Activated naive CD4-positive, alpha-beta T cell treated with anti-CD3 and anti-CD28 coated beads, Interleukin-2, amount 10 ng/mL, durations not matched to agents 7 days and 5 days (primary cell): ENCODE measurements at regions not wholly inside any gene's neighbourhood (a gene's known extent, or its start where the extent isn't known, plus 50 kb on each side); places are given as distances from the start of the nearest gene placed in this dataset.
"Not testable (repeated sequence)": the region's sequence is repeated elsewhere in the genome, so short reads cannot be mapped to it uniquely, and the experiment has no call there.

ENCODE experiments used
- CTCF ChIA-PET: fragments of 350-600 bp; sonication (Branson Sonifier 250); formaldehyde crosslinking; loops from one replicate; lab custom pipeline; 2021; ENCODE audit warnings: antibody characterized with exemption; lab: Charles Lee
- DNase-seq: peaks from one replicate; pipeline ENCODE4 v3.0.0-alpha.2; 2020
- H3K27ac Mint-ChIP-seq: one replicate; pipeline ENCODE4 v1.8.0; 2021; ENCODE audit warnings: mild to moderate bottlenecking, moderate library complexity, mixed read lengths
- H3K27me3 Mint-ChIP-seq: one replicate; pipeline ENCODE4 v1.8.0; 2021; ENCODE audit warnings: mild to moderate bottlenecking, mixed read lengths
- H3K36me3 Mint-ChIP-seq: one replicate; pipeline ENCODE4 v1.8.0; 2021; ENCODE audit warnings: mixed read lengths
- H3K4me1 Mint-ChIP-seq: one replicate; pipeline ENCODE4 v1.8.0; 2021; ENCODE audit warnings: mixed read lengths
- H3K4me3 Mint-ChIP-seq: one replicate; pipeline ENCODE4 v1.8.0; 2021; ENCODE audit warnings: mild to moderate bottlenecking, moderate library complexity, mixed read lengths
- H3K9me3 Mint-ChIP-seq: one replicate; pipeline ENCODE4 v1.8.0; 2021; ENCODE audit warnings: mixed read lengths

DNA sequence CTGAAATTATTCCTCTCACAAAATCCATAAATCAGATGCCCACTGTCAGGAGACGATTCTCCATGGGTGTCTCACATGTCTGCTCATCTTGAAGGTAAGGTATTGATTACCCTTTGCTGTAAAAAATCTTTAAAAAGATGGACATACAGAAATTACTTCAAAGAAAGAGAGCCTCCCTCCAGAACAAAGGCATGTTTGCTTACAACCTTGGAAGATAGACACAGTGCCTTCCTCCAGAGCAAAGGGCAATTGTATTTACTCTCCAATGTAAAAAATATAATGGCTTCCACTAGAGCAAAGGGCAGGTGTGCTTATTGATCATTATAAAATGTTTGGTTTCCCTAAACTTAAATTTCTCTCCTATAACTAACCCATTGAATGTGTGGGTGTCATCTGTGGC, 616.2 kb downstream of the ANKRD50 start:
- H3K27ac Mint-ChIP-seq = no peak overlapping the region
- H3K9me3 Mint-ChIP-seq = no peaks in the 10 kb centered on the region
- H3K27me3 Mint-ChIP-seq = no peaks in the 10 kb centered on the region
- no peaks in the 10 kb centered on the region for H3K4me1 Mint-ChIP-seq
- no peak for DNase-seq
- CTCF ChIA-PET = no interaction called here
- no peaks in the 10 kb centered on the region for H3K36me3 Mint-ChIP-seq
- H3K4me3 Mint-ChIP-seq = no peak overlapping the region

DNA sequence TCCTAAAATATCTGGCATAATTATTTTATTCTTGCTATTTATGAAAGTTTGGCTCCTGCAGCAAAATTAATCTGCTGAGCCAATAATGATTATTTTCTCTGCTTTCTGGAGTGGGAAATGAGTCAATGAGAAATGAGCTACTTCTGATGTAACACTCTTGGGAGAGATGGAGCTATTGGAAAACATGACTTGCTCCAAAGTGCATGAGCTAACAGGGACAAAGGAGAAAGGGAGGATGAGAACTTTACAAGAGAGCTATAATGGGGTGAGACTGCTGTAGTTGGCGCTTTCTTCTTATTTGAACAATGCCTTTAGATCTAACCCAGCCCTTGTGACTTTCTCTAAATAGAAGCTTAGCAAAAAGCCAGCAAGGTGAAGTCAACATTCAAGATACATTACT, 615.1 kb downstream of the ANKRD50 start:
- H3K27me3 Mint-ChIP-seq = no peaks in the 10 kb centered on the region
- H3K27ac Mint-ChIP-seq = no peak overlapping the region
- CTCF ChIA-PET = no interaction called here
- no peaks in the 10 kb centered on the region for H3K36me3 Mint-ChIP-seq
- H3K4me3 Mint-ChIP-seq = no peak overlapping the region
- no peak for DNase-seq
- H3K9me3 Mint-ChIP-seq = no peaks in the 10 kb centered on the region
- no peaks in the 10 kb centered on the region for H3K4me1 Mint-ChIP-seq

DNA sequence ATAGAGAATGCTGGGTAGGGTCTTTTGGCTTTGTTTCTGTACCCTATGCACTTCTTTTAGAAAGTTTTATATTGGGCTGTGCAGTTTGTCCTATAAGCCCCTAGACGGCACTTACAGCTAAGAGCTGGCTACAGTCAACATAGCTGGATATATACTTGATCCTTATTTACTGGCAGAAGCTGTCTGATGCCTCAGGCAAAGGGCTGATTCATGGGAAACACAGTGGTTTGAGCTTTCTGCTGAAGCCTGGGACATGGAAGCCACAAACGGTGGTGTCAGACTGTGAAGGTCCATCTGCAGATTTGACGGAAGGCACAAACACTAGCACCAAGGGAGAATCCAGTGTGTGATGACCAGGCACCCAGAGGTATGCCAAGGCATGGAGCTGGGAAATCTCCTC, 608.4 kb downstream of the ANKRD50 start:
- no peak overlapping the region for H3K4me3 Mint-ChIP-seq
- no peaks in the 10 kb centered on the region for H3K27me3 Mint-ChIP-seq
- no peaks in the 10 kb centered on the region for H3K4me1 Mint-ChIP-seq
- H3K27ac Mint-ChIP-seq = no peak overlapping the region
- no peaks in the 10 kb centered on the region for H3K9me3 Mint-ChIP-seq
- CTCF ChIA-PET = no interaction called here
- H3K36me3 Mint-ChIP-seq = no peaks in the 10 kb centered on the region
- DNase-seq = no peak

DNA sequence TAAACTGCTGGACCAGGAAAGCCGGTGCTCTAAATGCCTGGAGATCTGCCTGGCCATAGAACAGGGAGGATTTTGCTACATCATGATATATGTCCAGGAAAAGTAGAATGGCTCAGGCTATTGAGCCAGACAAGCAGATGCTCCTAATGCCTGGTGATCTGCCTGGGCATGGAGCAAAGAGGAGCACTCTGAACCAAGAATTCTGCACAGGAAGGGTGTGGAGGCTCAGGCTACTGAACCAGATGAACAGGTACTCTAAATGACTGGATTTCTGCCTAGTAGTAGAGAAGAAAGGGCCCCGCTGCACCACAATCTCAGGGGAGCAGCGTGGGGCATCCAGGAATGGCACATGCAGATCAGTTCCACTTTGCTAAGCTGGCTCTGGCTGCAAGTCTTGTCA, 607.9 kb downstream of the ANKRD50 start:
- no peaks in the 10 kb centered on the region for H3K4me1 Mint-ChIP-seq
- H3K36me3 Mint-ChIP-seq = no peaks in the 10 kb centered on the region
- no peak overlapping the region for H3K4me3 Mint-ChIP-seq
- DNase-seq = no peak
- no peak overlapping the region for H3K27ac Mint-ChIP-seq
- no peaks in the 10 kb centered on the region for H3K9me3 Mint-ChIP-seq
- CTCF ChIA-PET = no interaction called here
- no peaks in the 10 kb centered on the region for H3K27me3 Mint-ChIP-seq

DNA sequence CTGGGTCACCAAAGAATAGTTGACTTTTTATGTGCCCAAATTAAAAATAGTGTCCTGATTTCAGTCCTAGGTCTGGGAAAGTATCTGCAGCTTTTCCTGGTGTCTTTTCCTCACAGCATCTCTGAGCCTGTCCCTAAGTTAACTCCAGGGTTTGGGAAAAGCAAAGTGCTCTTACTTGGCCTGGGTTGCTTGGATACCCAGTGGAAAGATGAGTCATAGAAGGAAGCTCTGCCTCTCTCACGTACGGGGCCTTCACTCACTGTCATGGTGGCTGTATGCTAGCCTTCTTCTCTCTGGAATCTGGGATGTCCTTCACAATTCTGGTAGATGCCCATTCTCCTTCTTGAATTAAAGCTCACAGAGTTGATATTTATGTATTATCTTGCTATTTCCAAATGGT, 607.3 kb downstream of the ANKRD50 start:
- no peak overlapping the region for H3K27ac Mint-ChIP-seq
- no peak overlapping the region for H3K4me3 Mint-ChIP-seq
- no peaks in the 10 kb centered on the region for H3K4me1 Mint-ChIP-seq
- no peaks in the 10 kb centered on the region for H3K27me3 Mint-ChIP-seq
- no peaks in the 10 kb centered on the region for H3K9me3 Mint-ChIP-seq
- no peaks in the 10 kb centered on the region for H3K36me3 Mint-ChIP-seq
- CTCF ChIA-PET = no interaction called here
- no peak for DNase-seq

DNA sequence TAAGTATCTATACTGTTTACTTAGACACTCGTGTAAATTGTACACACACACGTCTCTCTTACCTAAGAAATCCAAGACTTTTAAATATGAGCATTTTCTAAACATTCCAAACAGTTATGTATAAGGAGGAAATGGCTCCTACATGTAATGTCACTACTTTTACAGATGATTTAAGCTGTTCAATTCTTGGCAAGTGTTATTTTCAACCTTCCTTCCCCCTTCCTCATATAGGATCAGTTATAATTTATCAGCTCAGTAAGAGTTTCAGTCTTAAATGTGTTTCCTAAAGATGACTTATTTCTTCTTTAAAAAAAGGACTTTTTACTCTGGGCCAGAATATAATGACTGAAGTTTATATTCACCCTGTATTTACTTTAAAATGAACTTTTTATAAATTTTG, 601.1 kb downstream of the ANKRD50 start:
- no peaks in the 10 kb centered on the region for H3K36me3 Mint-ChIP-seq

DNA sequence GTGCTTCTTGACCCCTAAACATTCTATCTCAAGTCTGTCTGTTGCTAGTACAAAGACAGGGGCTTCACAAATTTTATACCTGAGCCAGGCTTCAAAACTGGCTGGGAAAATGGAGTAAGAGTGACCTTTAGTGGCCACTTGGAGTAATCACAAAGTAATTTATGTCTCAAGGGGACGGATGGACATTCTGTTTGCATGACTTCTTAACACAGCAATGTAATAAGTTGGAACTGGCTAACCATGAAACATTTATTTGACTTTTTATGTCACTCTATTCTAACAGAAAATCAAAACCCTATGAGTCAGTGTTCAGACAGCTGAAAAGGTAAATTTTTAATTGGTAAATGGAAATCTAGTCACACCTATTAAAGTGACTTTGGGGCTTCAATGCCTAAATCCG, 600.6 kb downstream of the ANKRD50 start:
- Mint-ChIP-seq H3K27ac (no peak overlapping the region), H3K4me1 (no peaks in the 10 kb centered on the region), H3K4me3 (no peak overlapping the region), H3K36me3 (no peaks in the 10 kb centered on the region), H3K9me3 (no peaks in the 10 kb centered on the region), H3K27me3 (no peaks in the 10 kb centered on the region)
- CTCF ChIA-PET = no interaction called here
- DNase-seq = no peak

More for the DNA sequence above, 601.1 kb downstream of the ANKRD50 start:
- CTCF ChIA-PET = no interaction called here
- no peak for DNase-seq
- Mint-ChIP-seq H3K27ac (no peak overlapping the region), H3K4me1 (no peaks in the 10 kb centered on the region), H3K9me3 (no peaks in the 10 kb centered on the region), H3K4me3 (no peak overlapping the region), H3K27me3 (no peaks in the 10 kb centered on the region)

DNA sequence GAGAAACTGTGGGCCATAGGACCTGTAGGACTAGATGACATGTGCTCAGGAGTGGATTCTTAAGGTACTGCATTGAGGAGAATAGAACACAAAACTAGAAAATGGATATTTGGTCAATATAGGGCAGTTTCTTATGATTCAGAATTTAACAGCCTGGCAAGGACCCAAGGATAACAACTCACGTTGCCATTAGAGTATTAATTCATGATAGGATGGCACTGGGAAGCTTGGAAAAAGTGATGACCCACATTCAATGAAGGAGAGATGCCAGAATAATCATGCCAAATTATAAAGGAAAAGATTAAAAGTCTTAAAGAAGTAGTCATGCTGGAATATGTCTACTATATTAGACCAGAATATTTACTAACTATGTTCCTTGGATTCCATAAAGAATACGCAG, 594.5 kb downstream of the ANKRD50 start:
- CTCF ChIA-PET = no interaction called here
- H3K4me3 Mint-ChIP-seq = no peak overlapping the region
- no peak for DNase-seq
- no peak overlapping the region for H3K27ac Mint-ChIP-seq
- H3K36me3 Mint-ChIP-seq = no peaks in the 10 kb centered on the region
- H3K4me1 Mint-ChIP-seq = no peaks in the 10 kb centered on the region
- H3K9me3 Mint-ChIP-seq = no peaks in the 10 kb centered on the region
- H3K27me3 Mint-ChIP-seq = no peaks in the 10 kb centered on the region

DNA sequence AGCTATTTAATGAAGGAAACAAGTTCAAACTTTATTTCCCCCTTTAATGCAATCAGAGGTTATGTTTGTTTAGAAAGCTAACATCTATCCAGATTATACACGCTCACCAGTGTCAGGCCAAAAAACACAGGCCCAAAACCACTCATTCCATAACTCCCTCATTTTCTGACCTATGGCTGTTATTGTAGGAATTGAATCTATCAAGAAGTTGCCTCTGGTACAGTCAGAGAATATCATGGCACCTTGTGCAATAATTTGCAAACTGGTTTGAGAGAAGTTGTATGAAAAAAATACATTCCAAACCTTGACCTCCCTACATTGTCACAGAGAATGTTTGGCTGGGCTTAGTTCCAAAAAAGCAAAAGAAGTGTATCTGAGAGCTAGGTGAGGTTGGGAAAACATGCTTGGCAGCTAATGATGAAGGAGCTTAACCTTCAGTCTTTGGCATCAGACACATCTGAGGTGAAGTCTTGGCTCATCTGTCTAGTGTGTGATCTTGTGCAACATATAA, 591.0 kb downstream of the ANKRD50 start:
- Mint-ChIP-seq H3K27ac (no peak overlapping the region), H3K4me1 (no peaks in the 10 kb centered on the region), H3K4me3 (no peak overlapping the region), H3K27me3 (no peaks in the 10 kb centered on the region), H3K36me3 (no peaks in the 10 kb centered on the region), H3K9me3 (no peaks in the 10 kb centered on the region)
- DNase-seq = no peak
- CTCF ChIA-PET = no interaction called here

DNA sequence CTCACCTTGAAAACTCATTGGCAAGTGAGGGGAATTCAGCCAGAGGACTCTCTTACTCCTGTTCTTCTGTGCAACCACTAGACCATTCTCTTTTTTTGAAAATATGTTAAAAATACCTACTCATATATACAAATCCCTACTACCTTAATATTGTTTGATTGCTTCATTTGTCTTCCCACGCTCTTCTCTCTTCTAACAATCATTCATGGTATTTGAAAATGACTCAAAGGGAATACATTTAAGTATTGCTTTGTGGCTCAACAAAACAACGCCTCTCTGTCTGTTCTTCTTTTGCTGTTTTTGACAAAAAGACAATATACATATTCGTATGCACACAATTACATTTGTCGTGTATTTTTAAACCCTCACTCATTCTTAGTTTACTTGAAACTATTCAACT, 589.4 kb downstream of the ANKRD50 start:
- Mint-ChIP-seq H3K27me3 (no peaks in the 10 kb centered on the region), H3K36me3 (no peaks in the 10 kb centered on the region), H3K4me3 (no peak overlapping the region), H3K4me1 (no peaks in the 10 kb centered on the region), H3K27ac (no peak overlapping the region), H3K9me3 (no peaks in the 10 kb centered on the region)
- CTCF ChIA-PET = no interaction called here
- DNase-seq = no peak

DNA sequence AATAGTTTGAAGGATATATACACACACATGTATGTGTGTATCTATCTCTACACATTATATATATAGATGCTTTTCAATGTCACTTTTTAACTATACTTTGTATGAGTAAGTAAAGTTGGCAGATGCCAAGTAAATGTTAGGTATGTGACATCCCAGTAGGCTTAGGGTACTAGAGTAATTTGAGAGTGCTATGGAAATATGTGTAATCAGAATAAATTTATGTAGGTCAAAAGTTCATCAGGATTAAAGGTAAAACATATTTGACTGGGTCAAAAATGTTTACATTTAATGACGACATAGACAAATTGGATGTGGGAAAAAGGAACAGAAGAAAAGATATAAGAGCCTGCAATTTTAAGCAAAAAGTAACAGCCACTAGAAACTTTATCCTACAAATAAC, 588.8 kb downstream of the ANKRD50 start:
- Mint-ChIP-seq H3K4me1 (no peaks in the 10 kb centered on the region), H3K4me3 (no peak overlapping the region), H3K27me3 (no peaks in the 10 kb centered on the region), H3K27ac (no peak overlapping the region), H3K36me3 (no peaks in the 10 kb centered on the region), H3K9me3 (no peaks in the 10 kb centered on the region)
- CTCF ChIA-PET = no interaction called here
- no peak for DNase-seq

DNA sequence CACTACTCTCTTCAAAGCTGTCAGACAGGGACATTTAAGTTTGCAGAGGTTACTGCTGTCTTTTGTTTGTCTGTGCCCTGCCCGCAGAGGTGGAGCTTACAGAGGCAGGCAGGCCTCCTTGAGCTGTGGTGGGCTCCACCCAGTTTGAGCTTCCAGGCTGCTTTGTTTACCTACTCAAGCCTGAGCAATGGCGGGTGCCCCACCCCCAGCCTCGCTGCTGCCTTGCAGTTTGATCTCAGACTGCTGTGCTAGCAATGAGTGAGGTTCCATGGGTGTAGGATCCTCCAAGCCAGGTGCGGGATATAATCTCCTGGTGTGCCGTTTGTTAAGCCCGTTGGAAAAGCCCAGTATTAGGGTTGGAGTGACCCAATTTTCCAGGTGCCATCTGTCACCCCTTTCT, 581.2 kb downstream of the ANKRD50 start:
- H3K4me3 Mint-ChIP-seq, H3K36me3 Mint-ChIP-seq, CTCF ChIA-PET, H3K27me3 Mint-ChIP-seq, DNase-seq, H3K27ac Mint-ChIP-seq, H3K4me1 Mint-ChIP-seq: not testable (repeated sequence)
- peaks cover 10% of the 10 kb centered on the region for H3K9me3 Mint-ChIP-seq

DNA sequence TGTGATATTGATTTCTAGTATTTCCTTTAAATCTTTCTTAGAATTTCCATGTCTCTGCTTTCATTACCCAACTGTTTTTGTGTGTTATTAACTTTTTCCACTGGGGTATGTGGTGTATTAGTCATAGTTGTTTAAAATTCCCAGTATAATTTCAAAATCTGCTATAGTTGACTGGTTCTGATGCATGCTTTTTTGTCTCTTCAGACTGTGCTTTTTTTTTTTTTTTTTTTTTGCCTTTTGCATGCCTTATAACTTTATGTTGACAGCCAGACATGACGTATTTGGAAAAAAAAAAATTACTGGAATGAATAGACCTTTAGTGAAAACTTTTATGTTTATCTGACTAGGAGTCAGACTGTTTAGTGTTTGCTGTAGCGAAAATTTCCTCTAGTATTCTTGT, 580.4 kb downstream of the ANKRD50 start:
- Mint-ChIP-seq H3K36me3 (no peaks in the 10 kb centered on the region), H3K9me3 (peaks cover 10% of the 10 kb centered on the region), H3K27me3 (no peaks in the 10 kb centered on the region), H3K27ac (no peak overlapping the region), H3K4me3 (no peak overlapping the region), H3K4me1 (no peaks in the 10 kb centered on the region)
- CTCF ChIA-PET = no interaction called here
- DNase-seq = no peak

DNA sequence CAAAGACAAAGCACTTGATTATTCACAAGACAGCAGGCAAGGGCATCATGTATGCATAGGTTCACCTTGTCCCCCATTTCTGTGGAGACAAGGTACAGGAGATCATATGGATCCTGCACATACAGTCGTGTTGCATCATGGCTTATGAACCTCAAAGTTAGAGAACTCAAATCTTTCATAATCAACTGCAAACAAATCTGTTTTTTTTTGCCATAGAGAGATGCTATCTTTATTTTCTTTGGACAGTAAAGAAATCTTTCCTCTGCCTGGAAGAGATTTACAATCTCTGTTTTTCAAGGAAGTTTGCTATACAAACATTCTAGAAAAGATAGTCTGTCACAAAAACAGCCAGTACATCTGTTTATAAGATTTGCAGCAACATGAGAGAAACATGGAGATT, 578.8 kb downstream of the ANKRD50 start:
- DNase-seq = no peak
- Mint-ChIP-seq H3K4me1 (no peaks in the 10 kb centered on the region), H3K36me3 (no peaks in the 10 kb centered on the region), H3K9me3 (peaks cover 10% of the 10 kb centered on the region), H3K27me3 (no peaks in the 10 kb centered on the region), H3K27ac (no peak overlapping the region), H3K4me3 (no peak overlapping the region)
- CTCF ChIA-PET = no interaction called here

DNA sequence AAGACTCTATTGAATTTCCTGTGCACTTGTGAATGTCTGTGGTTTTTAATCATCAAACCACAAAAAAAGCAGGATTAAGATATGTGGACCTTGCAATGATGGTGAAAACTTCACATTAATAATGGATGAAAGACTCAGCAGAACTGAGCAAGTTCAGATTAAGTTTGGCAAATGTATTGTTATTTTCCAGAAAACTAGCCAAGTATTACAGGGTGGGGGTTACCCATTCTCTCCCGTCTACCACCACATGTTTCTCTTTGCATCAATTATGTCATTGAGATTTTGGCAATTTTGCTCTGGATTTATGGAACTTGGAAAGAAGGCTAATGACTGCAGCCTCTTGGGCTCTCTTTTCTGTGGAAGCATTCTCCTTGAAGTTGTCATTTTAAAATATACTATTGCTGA, 577.1 kb downstream of the ANKRD50 start:
- no peak overlapping the region for H3K4me3 Mint-ChIP-seq
- H3K27ac Mint-ChIP-seq = no peak overlapping the region
- no peaks in the 10 kb centered on the region for H3K27me3 Mint-ChIP-seq
- H3K36me3 Mint-ChIP-seq = no peaks in the 10 kb centered on the region
- no peaks in the 10 kb centered on the region for H3K4me1 Mint-ChIP-seq
- peaks cover 6% of the 10 kb centered on the region for H3K9me3 Mint-ChIP-seq
- CTCF ChIA-PET = no interaction called here
- no peak for DNase-seq

DNA sequence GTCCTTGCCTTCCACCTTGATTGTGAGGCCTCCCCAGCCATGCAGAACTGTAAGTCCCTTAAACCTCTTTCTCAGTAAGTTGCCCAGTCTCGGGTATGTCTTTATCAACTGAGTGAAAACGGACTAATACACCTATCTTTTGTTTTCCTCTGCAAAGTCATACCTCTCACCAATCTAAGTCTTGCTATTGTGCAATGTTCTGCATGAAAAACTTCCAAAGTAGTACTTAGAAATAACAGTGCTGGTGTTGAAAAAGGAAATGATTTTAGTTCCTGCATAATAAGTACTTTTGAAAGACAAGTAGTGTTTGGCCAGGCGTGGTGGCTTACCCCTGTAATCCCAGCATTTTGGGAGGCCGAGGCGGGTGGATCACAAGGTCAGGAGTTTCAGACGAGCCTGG, 573.5 kb downstream of the ANKRD50 start:
- H3K9me3 Mint-ChIP-seq = peaks cover 2% of the 10 kb centered on the region
- CTCF ChIA-PET = no interaction called here
- H3K36me3 Mint-ChIP-seq = no peaks in the 10 kb centered on the region
- no peak for DNase-seq
- no peaks in the 10 kb centered on the region for H3K4me1 Mint-ChIP-seq
- H3K4me3 Mint-ChIP-seq = no peak overlapping the region
- no peak overlapping the region for H3K27ac Mint-ChIP-seq
- H3K27me3 Mint-ChIP-seq = no peaks in the 10 kb centered on the region
